ENCODE measurements at regions not wholly inside any gene's neighbourhood (a gene's known extent, or its start where the extent isn't known, plus 50 kb on each side); places are given as distances from the start of the nearest gene placed in this dataset.

DNA sequence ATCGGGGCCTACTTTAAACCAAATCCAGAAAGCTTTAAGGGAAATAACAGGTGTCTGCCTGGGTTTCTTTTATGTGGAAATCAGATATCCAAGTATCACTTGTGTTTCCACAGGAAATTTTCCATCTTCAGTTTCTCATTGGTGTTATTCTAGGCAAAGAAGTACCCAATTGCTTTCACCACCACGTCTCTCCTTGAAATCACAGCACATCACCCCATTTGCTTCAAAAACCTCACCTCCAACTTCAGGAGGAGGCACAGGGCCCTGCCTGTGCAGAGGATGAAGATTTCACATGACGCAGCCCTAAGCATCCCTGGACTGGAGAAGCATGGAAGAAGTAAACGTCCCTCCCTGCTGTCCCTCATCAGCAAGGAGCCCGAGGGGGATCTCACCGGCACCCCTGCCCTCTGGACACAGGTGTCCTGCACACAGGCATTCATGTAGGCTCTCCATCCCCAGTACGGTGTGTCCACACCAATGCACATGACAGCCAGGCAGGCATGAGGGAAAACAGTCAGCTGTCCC lies 182.3 kb downstream of the TBXT start:
- no peak for DNase-seq

DNA sequence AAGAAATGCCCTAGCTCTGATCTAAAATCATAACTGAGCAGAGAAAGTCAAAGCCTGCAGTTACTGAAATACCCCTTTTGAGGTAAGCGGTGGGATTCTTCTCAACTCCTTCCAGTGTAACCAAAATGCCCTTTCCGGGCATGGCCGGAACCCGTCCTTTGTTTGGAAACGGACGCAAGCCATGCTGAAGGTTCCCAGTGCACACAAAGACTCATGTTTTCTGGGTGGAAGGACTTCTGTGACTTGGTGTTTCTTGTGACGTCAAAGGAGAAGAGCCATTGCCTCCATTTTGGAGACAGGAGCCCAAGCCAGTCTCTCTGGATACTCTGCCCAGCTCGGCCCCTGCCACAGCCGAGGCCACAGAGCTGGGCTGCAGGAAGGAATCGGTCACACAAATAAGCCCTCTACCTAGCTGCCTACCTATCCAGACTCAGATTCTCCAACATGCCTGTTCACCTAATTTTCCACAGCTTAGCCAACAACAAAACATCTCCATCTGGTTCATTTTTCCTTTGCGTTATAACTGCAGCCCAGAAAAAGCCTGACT lies 182.8 kb downstream of the TBXT start:
- DNase-seq, result no peak

DNA sequence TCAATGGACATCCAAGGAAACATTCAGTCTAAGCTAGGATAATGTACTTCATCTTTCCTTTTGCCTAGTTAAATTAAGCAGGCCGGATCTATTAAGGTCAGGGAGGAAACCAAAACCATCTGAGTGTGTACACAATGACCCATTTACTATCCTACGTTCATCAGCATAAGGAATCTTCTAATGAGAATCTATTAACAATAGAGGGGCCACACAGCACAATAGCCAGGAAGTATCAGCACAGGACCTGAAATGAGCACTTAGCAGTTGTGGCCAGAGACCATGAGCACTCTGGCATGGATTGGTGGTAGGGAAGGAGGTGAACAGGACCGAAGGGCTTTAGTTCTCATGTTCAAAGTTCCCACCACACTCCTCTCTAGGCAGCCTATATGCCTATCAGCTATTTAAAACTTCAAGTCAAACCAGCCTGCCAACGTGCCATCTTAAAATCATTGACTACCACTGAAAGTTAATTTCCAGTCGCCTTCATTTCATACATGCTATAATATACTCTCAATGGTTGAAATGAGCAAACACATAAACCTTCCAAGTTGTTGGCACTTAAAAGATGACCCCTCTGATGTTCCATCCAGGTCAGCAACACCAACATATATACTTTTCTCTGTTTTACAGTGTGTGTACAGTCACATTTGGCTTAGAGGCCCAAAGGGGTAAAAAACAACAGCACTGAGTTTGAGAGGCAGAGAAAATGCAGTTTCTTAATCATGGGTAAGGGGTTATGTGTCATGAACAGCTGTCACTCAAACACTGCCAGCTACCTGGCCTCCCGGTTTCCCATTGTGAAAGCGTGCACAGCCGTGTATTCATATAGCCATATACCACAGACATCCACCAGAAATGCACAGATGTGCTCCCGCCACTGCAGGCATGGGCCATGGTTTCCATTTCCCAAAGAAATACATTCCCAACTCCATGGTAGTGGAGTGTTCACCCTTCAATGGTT lies 184.3 kb downstream of the TBXT start:
- DNase-seq, result no peak

DNA sequence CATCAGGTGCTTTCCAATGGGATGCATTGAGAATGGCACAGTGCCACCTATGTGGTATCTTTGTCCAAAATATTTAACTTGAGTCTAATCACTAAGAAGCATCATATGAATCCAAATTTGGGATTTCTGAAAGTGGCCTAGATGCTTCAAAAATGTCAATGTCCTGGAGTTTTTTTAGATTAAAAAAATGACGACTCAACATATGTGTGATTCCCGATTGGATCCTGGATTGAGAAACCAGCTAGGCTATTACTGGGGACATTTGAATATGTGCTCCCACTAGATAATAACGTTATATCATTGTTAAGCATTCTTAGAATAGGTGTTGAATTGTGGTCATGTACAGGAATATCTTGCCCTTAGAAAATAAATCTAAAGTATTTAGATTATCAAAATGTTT lies 189.2 kb downstream of the TBXT start:
- DNase-seq, result no peak

DNA sequence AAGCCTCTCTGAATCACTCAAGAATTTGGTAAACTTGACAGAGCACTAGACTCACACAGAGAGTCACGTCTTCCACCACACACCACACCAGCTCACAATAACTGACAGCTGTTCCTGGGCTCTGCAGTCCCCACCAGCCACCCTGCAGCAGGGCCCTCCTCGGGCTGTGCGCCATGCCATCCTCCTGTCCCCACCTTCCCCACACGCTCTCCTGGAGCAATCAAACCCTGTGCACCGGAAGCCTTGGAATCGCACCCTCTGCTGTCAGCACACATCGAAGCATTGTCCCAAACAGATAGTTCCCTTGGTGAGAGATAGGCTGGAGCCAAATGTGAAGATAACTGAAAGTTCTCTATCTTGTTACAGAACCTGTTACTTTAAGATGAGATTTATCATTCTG lies 191.0 kb downstream of the TBXT start:
- DNase-seq, result no peak

DNA sequence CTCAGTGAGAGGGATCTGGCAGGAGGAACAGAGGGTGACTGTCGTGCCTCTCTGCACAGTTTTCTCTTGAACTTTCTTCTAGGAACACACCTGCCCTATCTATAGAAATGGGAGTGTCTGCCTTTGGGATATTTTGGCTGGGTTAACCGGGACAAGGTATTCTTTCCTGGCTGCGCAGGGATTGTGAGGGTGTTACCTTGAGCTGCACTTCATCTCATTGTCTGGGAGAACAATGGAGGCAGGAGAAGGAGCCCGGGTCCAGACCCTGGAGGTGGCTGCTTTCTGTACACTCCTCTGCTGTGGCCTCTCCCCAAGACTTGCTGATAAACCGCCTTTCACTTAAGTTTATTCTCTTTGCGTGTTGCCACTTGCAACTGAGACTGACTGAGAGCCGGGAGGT lies 192.8 kb downstream of the TBXT start:
- DNase-seq, result no peak

DNA sequence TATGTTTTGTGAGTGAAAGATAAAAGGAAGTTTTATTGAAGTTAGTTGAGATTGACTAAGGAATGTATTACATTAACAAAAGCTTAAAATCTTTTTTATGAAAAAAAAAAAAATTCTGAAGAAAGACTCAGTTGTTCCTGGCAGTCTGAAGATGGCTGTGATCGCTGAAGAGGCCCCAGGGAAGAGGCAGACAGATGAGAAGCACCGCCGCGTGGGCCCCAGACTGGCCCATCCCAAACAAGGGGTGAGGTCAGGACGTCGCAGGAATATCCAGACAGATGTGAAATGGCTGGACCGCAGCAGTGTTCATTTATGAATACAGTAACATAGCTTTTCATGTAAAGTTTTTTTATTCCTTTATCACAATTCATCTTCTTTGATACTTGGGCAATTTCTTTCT lies 194.2 kb downstream of the TBXT start:
- DNase-seq, result no peak

DNA sequence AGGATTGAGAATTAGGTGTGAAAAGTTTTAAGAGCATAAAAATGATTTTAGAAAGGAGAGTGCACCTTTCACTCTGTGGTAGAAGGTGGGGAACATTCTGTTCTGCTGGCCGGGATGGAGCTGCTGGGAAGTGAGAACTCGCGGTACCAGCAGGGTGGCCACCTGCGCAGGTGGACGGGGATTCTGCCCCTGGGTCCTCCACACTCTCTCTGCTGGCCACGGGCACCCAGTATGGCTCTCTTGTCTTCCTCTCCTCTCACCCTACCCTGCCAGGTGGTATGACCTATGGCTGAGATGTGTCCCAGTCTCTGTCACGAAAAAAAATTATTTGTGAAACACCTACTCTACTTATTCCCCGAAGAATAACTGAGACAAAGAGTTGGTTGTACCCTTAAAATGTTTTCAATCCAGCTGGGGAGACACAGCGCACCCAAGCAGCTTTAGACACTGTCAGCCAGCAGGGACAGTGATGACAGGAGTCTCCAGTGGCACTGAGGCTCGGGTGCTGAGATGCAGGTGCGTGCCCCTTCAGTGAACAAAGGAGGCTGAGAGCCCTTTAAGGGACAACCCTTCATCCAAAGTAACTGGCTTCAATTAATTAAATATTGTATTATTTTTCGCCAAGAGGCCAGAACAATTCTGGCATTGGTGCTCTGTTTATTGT lies 195.4 kb downstream of the TBXT start:
- no peak for DNase-seq

DNA sequence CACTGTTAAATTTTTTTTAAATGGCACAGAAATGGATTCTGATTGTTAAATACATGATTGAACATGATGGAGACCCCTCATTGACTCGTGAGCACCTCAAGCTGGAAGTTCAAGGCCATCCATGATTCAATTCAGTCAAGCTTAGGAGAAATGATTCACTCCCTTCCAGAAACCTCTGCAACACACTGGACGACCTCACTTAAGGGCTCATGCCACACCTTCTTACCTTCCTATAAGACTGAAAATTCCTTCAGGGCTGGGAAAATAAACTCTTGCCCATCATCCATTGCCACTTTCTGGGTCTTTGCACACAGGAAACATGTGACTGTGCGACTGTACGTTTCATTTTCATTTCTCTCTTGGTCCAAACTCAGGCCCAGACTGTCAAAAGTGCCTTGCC lies 196.4 kb downstream of the TBXT start:
- DNase-seq, result no peak

DNA sequence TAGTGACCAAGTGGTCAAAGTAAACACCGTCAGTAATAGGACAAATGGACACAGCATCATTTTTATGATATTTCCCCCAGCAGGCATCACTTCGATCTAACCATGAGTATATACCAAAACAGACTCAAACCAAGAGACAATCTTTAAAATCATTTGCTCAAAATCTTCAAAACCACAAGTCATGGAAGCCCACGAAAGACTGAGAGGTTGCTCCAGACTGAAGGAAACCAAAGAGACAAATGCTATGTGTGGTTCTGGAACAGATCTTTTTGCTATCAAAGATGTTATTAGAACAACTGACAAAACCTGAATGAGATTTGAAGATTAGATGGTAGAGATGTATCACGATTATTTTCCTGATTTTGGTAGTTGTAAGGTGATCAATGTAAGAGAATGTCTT lies 197.7 kb downstream of the TBXT start:
- DNase-seq, result no peak

DNA sequence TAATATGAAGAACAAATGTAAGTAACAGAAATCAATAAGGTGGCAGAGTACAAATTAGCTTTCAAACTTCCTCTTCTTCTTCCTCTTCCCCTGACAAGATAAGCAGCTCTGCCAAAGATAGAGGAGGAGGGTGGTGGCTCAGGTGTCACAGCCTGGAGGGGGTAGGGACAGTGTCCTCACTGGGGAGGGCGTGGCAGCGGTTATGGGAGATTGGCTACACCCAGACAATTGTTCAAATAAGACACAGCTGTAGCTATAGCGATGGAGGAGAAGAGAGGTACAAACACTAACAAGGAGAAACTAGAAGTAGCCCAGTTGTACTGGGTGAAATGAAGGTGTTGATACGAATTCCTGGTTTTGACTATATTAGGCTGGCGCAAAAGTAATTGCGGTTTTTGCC lies 198.5 kb downstream of the TBXT start:
- DNase-seq, result no peak

DNA sequence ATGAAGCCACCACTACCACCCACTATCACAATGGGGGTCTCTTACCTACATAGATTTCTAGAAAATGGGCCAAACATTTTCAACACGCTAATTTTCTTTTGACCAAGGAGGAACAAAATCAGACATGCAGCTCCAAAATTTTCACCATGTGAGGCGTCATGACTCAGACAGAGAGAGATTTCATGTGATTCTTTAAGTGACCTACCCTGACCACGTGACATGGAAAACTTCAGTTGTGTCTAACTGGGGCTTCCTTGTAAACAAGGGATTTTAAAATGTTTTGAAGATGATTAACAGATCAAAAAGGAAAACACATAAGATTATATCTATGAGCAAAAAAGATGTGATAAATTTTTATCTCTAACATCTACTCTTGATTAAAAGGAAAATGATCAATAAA lies 199.2 kb downstream of the TBXT start:
- no peak for DNase-seq

DNA sequence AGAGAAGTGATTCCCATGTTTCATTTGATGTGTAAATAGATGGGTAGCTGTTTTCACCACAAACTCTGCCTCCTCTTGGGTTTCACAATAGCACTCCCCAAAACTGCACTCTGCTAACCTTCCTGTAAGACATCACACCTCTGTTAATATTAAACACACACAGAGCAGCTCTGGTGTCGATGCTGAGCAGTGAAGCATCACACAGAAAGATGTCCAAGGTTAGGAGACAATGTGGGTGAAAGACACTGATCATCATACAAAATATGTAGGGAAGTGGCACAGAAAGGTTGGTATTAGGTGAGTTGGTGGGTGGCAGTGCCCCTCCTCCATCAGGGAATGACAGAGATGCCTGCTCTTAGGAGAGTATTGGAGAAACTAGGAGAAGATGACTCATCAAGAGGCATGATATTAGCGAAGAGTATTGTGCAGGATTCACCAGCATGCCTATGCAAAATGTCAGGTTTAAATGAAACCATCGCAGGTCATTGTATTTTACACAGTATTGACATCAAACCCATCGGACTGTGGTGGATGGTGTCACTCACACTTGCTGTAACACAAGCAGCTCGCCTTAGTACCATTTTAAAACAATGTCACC lies 199.7 kb downstream of the TBXT start:
- no peak for DNase-seq

DNA sequence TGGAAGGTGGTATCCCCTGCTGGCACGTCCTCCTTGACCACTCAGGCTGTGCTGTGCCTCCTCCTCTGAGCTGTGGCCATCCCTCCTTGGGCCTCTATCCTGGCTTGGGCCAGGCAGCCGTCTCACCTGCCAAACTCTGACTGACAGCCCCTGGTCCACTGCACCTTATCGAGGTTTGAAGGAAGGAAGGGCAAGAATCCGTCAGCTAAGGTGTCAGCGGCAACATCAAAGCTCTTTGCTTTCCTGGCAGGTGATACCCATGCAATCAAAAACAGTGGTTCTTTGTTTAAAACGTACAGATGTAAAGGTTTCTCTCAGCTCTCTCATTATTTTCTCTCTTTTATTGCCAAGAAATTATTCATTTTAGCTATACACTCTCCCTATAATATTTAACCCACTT lies 203.9 kb downstream of the TBXT start:
- DNase-seq, result no peak

DNA sequence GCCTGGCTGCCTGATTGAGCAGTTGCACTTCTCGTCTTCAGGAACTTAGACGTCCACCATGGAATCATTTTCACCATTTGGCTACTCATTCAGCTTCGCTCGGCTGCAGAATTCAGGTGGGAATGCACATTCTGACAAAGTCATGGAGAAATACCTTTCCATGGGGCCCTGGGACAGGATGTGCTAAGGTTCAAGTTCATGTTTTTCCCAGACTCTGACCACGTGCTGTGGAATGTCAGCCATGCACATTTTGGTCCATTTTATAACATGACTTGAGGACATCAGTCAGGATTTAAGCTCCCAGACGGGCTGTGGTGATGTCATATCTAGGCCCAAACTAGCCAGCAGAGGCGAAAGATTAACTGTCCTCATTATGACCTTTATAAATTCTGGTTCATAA lies 205.3 kb downstream of the TBXT start:
- no peak for DNase-seq

DNA sequence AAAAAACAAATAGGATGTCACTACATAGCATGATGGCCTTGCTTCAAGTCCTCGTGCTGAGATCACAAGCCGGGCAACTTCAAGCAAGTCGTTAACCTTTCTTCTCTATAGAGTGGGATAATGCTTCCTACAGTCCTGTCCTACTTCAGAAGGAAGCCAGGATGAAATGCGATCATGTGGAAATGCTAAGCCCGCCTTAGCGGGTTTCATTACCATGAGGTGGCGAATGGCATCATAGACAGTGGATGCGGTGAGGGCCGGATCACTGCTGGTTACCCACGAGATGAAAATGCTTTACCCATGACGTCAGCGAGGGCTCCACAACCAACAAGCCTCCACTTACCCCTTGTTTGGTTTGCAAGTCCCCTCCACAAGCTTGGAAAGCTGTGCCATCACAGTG lies 206.4 kb downstream of the TBXT start:
- DNase-seq, result no peak

DNA sequence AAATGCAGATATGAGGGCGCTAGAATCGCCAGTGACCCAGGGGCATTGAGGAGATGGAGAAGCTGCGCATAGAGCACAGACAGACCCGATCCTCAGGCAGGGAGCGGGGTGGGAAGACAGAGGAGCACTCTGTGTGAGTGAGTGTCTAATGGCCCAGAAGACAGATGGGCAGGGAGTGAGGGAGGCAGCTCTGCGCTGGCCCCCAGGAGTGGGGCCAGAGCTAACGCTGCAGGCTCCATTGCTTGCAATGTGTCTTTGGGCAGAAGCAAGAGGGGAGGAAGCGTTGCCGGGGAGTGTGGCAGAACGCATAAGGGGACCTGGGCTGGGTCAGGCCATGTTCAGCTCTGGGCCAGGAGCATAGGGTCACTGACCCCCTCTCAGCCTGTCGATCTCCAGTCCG lies 207.0 kb downstream of the TBXT start:
- no peak for DNase-seq

DNA sequence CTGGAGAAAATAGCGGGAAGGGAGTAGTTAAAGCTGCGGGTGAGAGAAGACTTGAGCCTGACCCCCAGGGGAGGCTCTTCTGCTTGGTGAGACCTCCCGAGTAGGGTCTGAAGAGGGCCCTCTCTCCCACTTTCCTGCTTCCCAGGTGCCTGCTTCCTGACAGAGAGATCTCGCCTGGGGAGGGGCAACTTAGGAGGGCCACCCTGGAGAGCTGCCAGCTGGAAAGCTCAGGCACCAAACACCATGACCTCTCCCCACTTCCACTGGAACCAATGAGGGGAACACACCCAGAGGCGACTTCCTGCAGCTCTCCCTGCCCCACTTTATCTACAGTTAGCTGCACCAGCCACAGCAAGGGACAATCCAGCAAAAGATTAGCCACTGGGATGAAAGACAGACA lies 208.0 kb downstream of the TBXT start:
- no peak for DNase-seq

DNA sequence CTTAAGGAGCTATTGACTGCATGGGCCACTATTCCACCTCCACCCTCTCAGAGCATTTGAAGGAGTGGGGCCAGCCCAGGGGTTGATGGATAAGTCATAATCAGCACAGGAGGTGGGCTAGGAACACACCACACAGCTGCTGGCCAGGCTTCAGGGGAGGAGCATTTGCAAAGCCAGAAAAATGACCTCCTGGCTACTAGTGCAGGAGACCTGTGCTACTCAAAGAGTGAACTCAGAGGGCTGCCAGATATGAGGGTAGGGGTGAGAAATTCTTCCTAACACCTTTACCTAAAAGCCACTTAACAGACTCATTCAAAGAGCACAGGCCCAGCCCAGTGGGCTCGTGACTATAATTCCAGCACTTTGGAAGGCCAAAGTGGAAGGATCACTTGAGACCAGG lies 210.8 kb downstream of the TBXT start:
- no peak for DNase-seq

DNA sequence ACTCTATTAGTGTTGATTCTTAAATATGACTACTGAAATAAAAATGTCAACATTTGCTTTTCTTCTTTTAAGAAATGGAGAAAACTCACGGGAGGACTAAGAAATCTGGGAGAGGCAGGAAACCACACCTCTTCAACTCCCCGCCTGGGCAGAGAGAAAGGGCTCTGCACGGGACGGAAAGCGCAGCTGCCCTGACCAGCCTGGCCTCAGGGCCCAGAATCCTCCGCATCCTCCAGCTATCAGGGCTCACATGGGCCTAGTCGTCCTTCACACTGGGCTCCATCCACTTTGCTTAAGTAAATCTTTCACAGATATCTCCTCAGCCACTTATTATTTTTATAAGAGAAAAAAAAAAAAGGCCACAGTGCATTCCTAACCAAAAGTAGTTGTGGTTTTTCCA lies 215.1 kb downstream of the TBXT start:
- DNase-seq, result no peak

DNA sequence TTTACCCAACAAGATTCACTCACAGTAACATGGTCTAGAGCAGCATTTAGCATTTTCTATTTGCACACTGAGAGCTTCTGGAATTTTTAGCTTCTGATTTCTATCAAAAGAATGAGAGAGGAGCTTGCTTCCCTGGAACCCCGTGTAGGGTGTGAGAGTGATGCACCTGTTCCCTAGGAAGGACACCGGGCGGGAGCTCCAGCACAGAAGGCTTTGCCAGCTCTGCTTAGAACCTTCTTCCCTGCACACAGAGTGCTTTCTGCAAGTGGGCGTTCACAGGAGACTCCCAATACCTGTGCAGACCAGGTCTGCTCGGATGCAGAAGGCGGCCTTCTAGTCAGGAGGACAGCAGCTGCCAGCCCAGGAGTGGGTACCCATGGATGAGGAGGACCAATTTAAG lies 217.3 kb downstream of the TBXT start:
- DNase-seq, result no peak

DNA sequence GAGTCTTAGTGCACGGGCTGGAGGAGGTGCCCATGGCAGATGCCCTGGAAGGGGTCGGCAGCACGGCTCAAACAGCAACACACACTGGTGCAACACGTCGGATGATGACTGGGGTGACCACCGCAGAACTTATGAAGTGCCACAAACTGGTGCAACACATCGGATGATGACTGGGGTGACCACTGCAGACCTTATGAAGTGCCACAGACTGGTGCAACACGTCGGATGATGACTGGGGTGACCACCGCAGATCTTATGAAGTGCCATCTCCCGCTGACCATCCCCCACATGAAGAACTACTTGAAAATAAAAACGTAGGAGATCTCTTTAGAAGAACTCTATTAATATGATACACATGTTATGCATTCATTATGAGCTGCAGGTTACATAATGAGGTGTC lies 218.3 kb downstream of the TBXT start:
- no peak for DNase-seq

DNA sequence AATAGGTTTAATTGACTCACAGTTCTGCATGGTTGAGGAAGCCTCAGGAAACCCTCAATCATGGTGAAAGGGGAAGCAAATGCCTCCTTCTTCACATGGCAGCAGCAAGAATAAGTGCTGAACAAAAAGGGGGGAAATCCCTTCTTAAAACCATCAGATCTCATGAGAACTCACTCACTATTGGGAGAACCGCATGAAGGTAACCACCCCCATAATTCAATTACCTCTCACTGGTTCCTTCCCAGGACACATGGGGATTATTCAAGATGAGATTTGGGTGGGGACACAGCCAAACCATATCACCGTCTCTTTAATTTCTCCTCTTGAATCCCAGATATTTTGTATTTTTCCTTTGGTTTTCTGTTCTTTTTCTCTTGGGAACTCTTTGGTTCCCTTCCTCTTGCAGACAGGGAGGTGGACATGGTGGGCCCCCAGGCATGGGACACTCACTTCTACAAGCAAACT lies 223.6 kb downstream of the TBXT start:
- DNase-seq, result no peak

DNA sequence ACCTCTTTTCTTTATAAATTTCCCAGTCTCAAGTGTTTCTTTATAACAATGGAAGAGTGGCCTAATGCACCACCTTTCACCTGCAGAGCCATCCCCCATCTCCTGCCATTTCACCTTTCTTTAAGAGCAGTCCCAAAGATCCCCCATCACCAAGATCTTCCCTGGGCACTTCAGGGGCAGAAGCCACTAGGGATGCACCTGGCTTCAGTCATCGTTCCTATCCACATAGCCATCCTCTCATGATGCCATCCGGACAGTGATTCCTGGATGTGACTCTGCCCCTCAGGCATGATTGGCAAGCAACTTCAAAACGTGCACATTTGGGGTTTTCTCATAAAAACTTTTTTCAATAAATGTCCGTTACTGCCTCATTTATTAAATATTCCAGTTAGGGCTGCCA lies 225.9 kb downstream of the TBXT start:
- DNase-seq, result no peak
